ENCODE measurements at regions not wholly inside any gene's neighbourhood (a gene's known extent, or its start where the extent isn't known, plus 50 kb on each side); places are given as distances from the start of the nearest gene placed in this dataset.

DNA sequence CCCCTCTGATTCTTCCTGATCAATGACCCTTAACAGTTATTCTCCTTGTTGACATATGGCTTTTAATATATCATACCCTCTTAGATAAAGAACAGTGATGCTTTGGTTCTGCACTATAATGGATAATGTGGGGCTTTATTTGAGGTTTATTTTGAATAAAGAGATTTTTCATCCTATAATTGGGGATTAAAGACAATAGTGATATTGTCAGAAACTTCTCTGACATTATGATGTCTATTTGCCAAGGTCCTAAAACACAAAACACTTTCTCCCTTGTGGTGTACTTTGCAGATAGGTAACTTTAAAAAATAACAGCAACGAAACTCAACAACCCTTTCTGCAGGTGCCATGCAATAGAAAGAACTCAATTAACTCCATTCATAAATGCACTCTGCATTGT lies 243.6 kb upstream of the RHOBTB1 start:
- DNase-seq (no peak), FAIRE-seq (no peak)
- H3K4me3 ChIP-seq (ENCODE audit: low read length in 3 of 3), result no peak overlapping the region
- TF ChIP-seq, protein P1, sequence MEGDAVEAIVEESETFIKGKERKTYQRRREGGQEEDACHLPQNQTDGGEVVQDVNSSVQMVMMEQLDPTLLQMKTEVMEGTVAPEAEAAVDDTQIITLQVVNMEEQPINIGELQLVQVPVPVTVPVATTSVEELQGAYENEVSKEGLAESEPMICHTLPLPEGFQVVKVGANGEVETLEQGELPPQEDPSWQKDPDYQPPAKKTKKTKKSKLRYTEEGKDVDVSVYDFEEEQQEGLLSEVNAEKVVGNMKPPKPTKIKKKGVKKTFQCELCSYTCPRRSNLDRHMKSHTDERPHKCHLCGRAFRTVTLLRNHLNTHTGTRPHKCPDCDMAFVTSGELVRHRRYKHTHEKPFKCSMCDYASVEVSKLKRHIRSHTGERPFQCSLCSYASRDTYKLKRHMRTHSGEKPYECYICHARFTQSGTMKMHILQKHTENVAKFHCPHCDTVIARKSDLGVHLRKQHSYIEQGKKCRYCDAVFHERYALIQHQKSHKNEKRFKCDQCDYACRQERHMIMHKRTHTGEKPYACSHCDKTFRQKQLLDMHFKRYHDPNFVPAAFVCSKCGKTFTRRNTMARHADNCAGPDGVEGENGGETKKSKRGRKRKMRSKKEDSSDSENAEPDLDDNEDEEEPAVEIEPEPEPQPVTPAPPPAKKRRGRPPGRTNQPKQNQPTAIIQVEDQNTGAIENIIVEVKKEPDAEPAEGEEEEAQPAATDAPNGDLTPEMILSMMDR (IDR thresholded peaks at IDR 0.05; ENCODE audit: borderline replicate concordance, extremely low read depth, insufficient read depth), result no peak
- intact Hi-C loops (cut with DNase I), result no loop called here
- no peaks in the 10 kb centered on the region for H3K36me3 ChIP-seq (ENCODE audit: control insufficient read depth in 2 of 3, insufficient read depth in 3 of 3, low read length in 3 of 3)
- H3K27ac ChIP-seq (ENCODE audit: low read depth in 2 of 2, low read length in 2 of 2), result no peak overlapping the region
- H3K4me1 ChIP-seq (ENCODE audit: control insufficient read depth in 2 of 3, insufficient read depth in 2 of 3, low read depth in 1 of 3, low read length in 3 of 3), result no peaks in the 10 kb centered on the region
- no peaks in the 10 kb centered on the region for H3K9me3 ChIP-seq (ENCODE audit: control insufficient read depth in 2 of 3, insufficient read depth in 1 of 3, low read length in 3 of 3)
- H3K9ac ChIP-seq (ENCODE audit: low read length in 3 of 3), result no peak overlapping the region
- no peaks in the 10 kb centered on the region for H3K27me3 ChIP-seq (ENCODE audit: control insufficient read depth, insufficient read depth, low read length)

DNA sequence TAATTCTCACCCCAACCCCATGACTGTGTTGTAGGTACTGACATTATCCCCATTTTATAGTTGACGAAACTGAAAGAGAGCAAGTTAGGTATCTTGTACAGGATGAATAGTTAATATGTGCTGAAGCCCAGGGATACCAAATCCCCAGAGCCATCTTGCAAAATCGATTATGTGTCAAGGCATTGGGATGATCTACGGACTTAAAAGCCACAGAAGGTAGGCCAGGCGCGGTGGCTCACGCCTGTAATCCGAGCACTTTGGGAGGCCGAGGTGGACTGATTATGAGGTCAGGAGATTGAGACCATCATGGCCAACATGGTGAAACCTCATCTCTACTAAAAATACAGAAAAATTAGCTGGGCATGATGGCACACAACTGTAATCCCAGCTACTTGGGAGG lies 242.4 kb upstream of the RHOBTB1 start:
- intact Hi-C loops (cut with DNase I), result no loop called here
- Histone ChIP-seq H3K27me3 (ENCODE audit: control insufficient read depth, insufficient read depth, low read length) (no peaks in the 10 kb centered on the region), H3K4me1 (ENCODE audit: control insufficient read depth in 2 of 3, insufficient read depth in 2 of 3, low read depth in 1 of 3, low read length in 3 of 3) (no peaks in the 10 kb centered on the region), H3K4me3 (ENCODE audit: low read length in 3 of 3) (no peak overlapping the region), H3K9me3 (ENCODE audit: control insufficient read depth in 2 of 3, insufficient read depth in 1 of 3, low read length in 3 of 3) (no peaks in the 10 kb centered on the region), H3K27ac (ENCODE audit: low read depth in 2 of 2, low read length in 2 of 2) (no peak overlapping the region), H3K9ac (ENCODE audit: low read length in 3 of 3) (no peak overlapping the region), H3K36me3 (ENCODE audit: control insufficient read depth in 2 of 3, insufficient read depth in 3 of 3, low read length in 3 of 3) (no peaks in the 10 kb centered on the region)
- TF ChIP-seq, protein P1 (IDR thresholded peaks at IDR 0.05; ENCODE audit: borderline replicate concordance, extremely low read depth, insufficient read depth), result no peak
- FAIRE-seq (no peak), DNase-seq (no peak)

DNA sequence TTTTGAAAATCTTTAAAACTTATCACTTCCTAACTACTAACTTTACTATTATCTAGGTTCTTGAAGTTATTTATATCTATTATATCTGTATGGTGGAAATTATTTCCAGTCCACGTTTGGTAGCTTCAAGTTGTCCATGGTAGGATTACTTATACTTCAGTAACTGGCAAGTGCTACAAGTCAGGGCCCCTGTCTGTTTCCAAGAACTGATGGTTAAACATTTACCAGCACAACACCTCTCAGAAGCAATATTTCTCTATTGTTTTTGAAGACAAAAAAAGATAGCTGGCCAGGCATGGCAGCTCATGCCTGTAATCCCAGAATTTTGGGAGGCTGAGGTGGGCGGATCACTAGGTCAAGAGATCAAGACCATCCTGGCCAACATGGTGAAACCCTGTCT lies 240.4 kb upstream of the RHOBTB1 start:
- no peaks in the 10 kb centered on the region for H3K4me1 ChIP-seq (ENCODE audit: control insufficient read depth in 2 of 3, insufficient read depth in 2 of 3, low read depth in 1 of 3, low read length in 3 of 3)
- H3K27ac ChIP-seq (ENCODE audit: low read depth in 2 of 2, low read length in 2 of 2), result no peak overlapping the region
- TF ChIP-seq, protein P1 (IDR thresholded peaks at IDR 0.05; ENCODE audit: borderline replicate concordance, extremely low read depth, insufficient read depth), result no peak
- no peak for FAIRE-seq
- no peak overlapping the region for H3K4me3 ChIP-seq (ENCODE audit: low read length in 3 of 3)
- no peaks in the 10 kb centered on the region for H3K9me3 ChIP-seq (ENCODE audit: control insufficient read depth in 2 of 3, insufficient read depth in 1 of 3, low read length in 3 of 3)
- H3K36me3 ChIP-seq (ENCODE audit: control insufficient read depth in 2 of 3, insufficient read depth in 3 of 3, low read length in 3 of 3), result no peaks in the 10 kb centered on the region
- H3K27me3 ChIP-seq (ENCODE audit: control insufficient read depth, insufficient read depth, low read length), result no peaks in the 10 kb centered on the region
- intact Hi-C loops (cut with DNase I), result no loop called here
- no peak for DNase-seq
- no peak overlapping the region for H3K9ac ChIP-seq (ENCODE audit: low read length in 3 of 3)

DNA sequence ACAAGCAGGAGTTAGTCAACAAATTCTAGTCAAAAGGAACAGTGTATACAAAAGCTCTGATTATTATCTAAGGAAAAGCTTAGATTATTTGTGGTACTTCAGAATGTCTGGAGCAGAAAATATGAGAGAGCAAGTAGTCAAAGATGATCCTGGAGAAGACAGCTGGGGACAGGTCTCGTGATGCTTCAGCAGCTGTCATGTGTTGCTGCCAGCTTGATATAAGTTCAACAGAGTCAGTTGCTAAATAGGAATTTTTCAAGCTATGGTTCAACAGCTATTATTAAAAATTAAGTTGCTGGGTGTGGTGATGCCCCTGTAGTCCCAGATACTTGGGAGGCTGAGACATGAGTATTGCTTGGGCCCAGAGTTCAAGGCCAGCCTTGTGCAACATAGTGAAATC lies 240.0 kb upstream of the RHOBTB1 start:
- Histone ChIP-seq H3K36me3 (ENCODE audit: control insufficient read depth in 2 of 3, insufficient read depth in 3 of 3, low read length in 3 of 3) (no peaks in the 10 kb centered on the region), H3K9ac (ENCODE audit: low read length in 3 of 3) (no peak overlapping the region), H3K9me3 (ENCODE audit: control insufficient read depth in 2 of 3, insufficient read depth in 1 of 3, low read length in 3 of 3) (no peaks in the 10 kb centered on the region), H3K27me3 (ENCODE audit: control insufficient read depth, insufficient read depth, low read length) (no peaks in the 10 kb centered on the region), H3K4me3 (ENCODE audit: low read length in 3 of 3) (no peak overlapping the region), H3K27ac (ENCODE audit: low read depth in 2 of 2, low read length in 2 of 2) (no peak overlapping the region), H3K4me1 (ENCODE audit: control insufficient read depth in 2 of 3, insufficient read depth in 2 of 3, low read depth in 1 of 3, low read length in 3 of 3) (no peaks in the 10 kb centered on the region)
- intact Hi-C loops (cut with DNase I), result no loop called here
- DNase-seq (no peak), FAIRE-seq (no peak)
- TF ChIP-seq, protein P1 (IDR thresholded peaks at IDR 0.05; ENCODE audit: borderline replicate concordance, extremely low read depth, insufficient read depth), result no peak

Measured in kidney (tissue), 13 donors.